Peyer's patch (tissue), 4 donors: ENCODE measurements at regions not wholly inside any gene's neighbourhood (a gene's known extent, or its start where the extent isn't known, plus 50 kb on each side); places are given as distances from the start of the nearest gene placed in this dataset.
A peak's percentile ranks its signal among the peaks of the same experiment; 100 is the strongest.
"Not testable (repeated sequence)": the region's sequence is repeated elsewhere in the genome, so short reads cannot be mapped to it uniquely, and the experiment has no call there.

Experiments
- DNase-seq, 3 donors: peaks; one replicate each; pipeline ENCODE4 v3.0.0-alpha.2; 2017 to 2019
- H3K27ac ChIP-seq, 4 donors: fragments of 200-600 bp; sonication (generic); one replicate each; pipeline ENCODE4 v1.5.1; 2016 to 2019
- H3K27me3 ChIP-seq, 2 donors: fragments of 200-600 bp; sonication (generic); one replicate each; pipeline ENCODE4 v1.5.1; 2019
- H3K36me3 ChIP-seq, 3 donors: fragments of 200-600 bp; sonication (generic); one replicate each; pipeline ENCODE4 v1.5.1; 2016 to 2019
- H3K4me1 ChIP-seq, 4 donors: fragments of 200-600 bp; sonication (generic); one replicate each; pipeline ENCODE4 v1.5.1; 2016 to 2019
- H3K4me3 ChIP-seq, 4 donors: fragments of 200-600 bp; sonication (generic); 1 replicate in 3 of 4; 2 replicates in 1 of 4; pipeline ENCODE4 v1.5.1; 2016 to 2019; ENCODE audit warnings: mild to moderate bottlenecking in 1 of 4
- H3K9me3 ChIP-seq, 4 donors: fragments of 200-600 bp; sonication (generic); one replicate each; pipeline ENCODE4 v1.5.1; 2016 to 2019; ENCODE audit warnings: mild to moderate bottlenecking in 1 of 4
- CTCF ChIP-seq, 6 experiments: fragments of 450-650 bp in 4 of 6; fragments of 200-600 bp in 2 of 6; sonication (generic) in 1 of 6; IDR thresholded peaks; one replicate each; pipeline ENCODE4 v1.5.1; 2017 to 2019; ENCODE audit warnings: antibody characterized with exemption in 6 of 6, mild to moderate bottlenecking in 3 of 6, moderate library complexity in 1 of 6
- POLR2A ChIP-seq, 2 donors: fragments of 450-650 bp; IDR thresholded peaks; one replicate each; pipeline ENCODE4 v1.5.1; 2017; ENCODE audit warnings: antibody characterized with exemption in 2 of 2, mild to moderate bottlenecking in 2 of 2, moderate library complexity in 2 of 2

GRCh38 chr2:163132850-163133249, 294.3 kb upstream of the KCNH7 start:
- TF ChIP-seq POLR2A (IDR thresholded peaks at IDR 0.05) (no peak), CTCF (IDR thresholded peaks at IDR 0.05) (peak in 3 of 6 experiments; percentile 8 to 37 (median 36))
- no peak for DNase-seq
- Histone ChIP-seq H3K36me3 (no peaks in the 10 kb centered on the region), H3K27me3 (no peaks in the 10 kb centered on the region), H3K4me3 (no peak overlapping the region), H3K27ac (no peak overlapping the region), H3K9me3 (no peaks in the 10 kb centered on the region), H3K4me1 (no peaks in the 10 kb centered on the region)

GRCh38 chr2:163132207-163132606, 293.6 kb upstream of the KCNH7 start:
- DNase-seq, H3K4me3 ChIP-seq, H3K27me3 ChIP-seq, H3K9me3 ChIP-seq, H3K4me1 ChIP-seq, H3K36me3 ChIP-seq, H3K27ac ChIP-seq: not testable (repeated sequence)

GRCh38 chr2:163123526-163123925, 285.0 kb upstream of the KCNH7 start:
- H3K27me3 ChIP-seq = no peaks in the 10 kb centered on the region
- TF ChIP-seq POLR2A (IDR thresholded peaks at IDR 0.05) (no peak), CTCF (IDR thresholded peaks at IDR 0.05) (no peak)
- H3K9me3 ChIP-seq = no peaks in the 10 kb centered on the region
- DNase-seq = no peak
- H3K27ac ChIP-seq = no peak overlapping the region
- H3K4me3 ChIP-seq = no peak overlapping the region
- no peaks in the 10 kb centered on the region for H3K4me1 ChIP-seq
- H3K36me3 ChIP-seq = no peaks in the 10 kb centered on the region

GRCh38 chr2:163122257-163122656, 283.7 kb upstream of the KCNH7 start:
- no peak for DNase-seq
- H3K27me3 ChIP-seq = no peaks in the 10 kb centered on the region
- no peak overlapping the region for H3K4me3 ChIP-seq
- H3K27ac ChIP-seq = no peak overlapping the region
- no peaks in the 10 kb centered on the region for H3K36me3 ChIP-seq
- no peak for TF ChIP-seq POLR2A (IDR thresholded peaks at IDR 0.05)
- TF ChIP-seq CTCF (IDR thresholded peaks at IDR 0.05) = no peak
- H3K4me1 ChIP-seq = no peaks in the 10 kb centered on the region
- H3K9me3 ChIP-seq = no peaks in the 10 kb centered on the region

GRCh38 chr2:163121483-163121882, 282.9 kb upstream of the KCNH7 start:
- Histone ChIP-seq H3K27ac (no peak overlapping the region), H3K9me3 (no peaks in the 10 kb centered on the region), H3K27me3 (no peaks in the 10 kb centered on the region), H3K4me3 (no peak overlapping the region), H3K4me1 (no peaks in the 10 kb centered on the region), H3K36me3 (no peaks in the 10 kb centered on the region)
- TF ChIP-seq POLR2A (IDR thresholded peaks at IDR 0.05) (no peak), CTCF (IDR thresholded peaks at IDR 0.05) (no peak)
- DNase-seq = no peak

GRCh38 chr2:163119966-163120365, 281.4 kb upstream of the KCNH7 start:
- DNase-seq = no peak

More at GRCh38 chr2:163119966-163120365, 281.4 kb upstream of the KCNH7 start:
- Histone ChIP-seq H3K27ac (no peak overlapping the region), H3K27me3 (no peaks in the 10 kb centered on the region), H3K9me3 (no peaks in the 10 kb centered on the region), H3K4me1 (no peaks in the 10 kb centered on the region), H3K4me3 (no peak overlapping the region), H3K36me3 (no peaks in the 10 kb centered on the region)
- TF ChIP-seq POLR2A (IDR thresholded peaks at IDR 0.05) (no peak), CTCF (IDR thresholded peaks at IDR 0.05) (no peak)
